Epidermal melanocyte (primary cell): ENCODE measurements at regions not wholly inside any gene's neighbourhood (a gene's known extent, or its start where the extent isn't known, plus 50 kb on each side); places are given as distances from the start of the nearest gene placed in this dataset.

ENCODE experiments used
- DNase-seq: peaks from one replicate; pipeline ENCODE4 v3.0.0; 2011; ENCODE audit warnings: low spot score; ENCODE audit not compliant: insufficient read length

DNA sequence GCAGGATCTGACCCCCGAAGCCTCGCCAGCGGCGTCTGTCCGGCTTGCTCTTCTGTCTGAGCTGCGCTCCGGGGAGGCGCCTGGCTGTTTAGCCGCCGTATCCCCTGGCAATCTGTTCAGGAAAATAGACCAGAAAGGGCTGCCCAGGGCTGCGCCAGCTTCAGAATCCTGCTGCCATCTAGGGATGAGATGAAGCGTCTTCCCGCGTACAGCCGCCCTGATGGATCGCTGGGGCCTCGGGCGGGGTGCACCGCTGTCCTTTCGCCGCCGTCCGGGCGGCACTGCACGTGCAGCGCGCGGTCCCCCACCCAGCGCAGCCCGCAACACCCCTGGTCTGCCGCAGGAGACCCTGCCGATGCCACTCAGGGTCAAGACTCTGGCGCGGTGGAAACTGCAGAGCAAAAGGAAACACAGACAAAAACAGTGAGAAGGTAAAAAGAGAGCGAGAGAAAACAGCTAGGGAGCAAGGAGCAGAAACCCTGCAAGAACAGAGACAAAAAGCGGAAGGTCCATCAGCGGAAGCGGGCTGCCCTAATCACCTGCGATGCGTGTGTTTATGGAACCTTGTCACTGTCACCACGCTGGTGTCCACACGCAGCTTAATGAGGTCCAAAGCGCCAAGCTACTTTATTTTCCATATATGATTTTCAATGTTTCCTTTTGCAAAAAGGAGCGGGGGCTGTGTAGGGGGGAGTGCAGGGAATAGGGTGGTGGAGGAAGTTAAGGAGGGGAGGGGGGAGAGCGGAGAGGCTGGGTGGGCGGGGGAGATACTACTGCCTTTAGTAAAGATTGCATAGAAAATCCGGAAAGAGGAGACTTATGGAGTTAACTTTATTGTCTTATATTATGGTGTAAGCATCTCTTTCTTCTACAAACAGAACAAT is 2113.3 kb upstream of the PIK3C3 start:
- DNase-seq: no peak

- no peak for DNase-seq
These were observed 2114.1 kb upstream of the PIK3C3 start for GRCh38 chr18:39840856-39841481.

DNA sequence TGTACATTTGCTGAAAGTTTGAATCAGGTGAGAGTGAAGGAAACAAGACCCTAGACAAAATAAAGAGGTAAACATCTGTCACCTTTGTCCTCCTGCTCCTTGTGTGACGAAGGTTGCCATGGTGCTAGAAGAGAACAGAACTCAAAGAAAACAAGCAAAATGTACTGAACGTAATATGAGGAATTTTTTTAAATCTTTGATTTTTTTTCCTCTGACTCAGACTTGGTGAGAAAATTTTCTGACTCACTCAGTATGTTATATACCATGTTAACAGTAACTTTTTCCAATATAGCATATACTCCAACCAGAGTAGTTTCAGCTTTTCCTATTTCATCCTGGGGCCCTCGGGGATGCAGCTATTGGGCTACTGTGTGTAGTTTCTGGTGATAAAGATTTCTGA is 2114.6 kb upstream of the PIK3C3 start:
- no peak for DNase-seq

DNA sequence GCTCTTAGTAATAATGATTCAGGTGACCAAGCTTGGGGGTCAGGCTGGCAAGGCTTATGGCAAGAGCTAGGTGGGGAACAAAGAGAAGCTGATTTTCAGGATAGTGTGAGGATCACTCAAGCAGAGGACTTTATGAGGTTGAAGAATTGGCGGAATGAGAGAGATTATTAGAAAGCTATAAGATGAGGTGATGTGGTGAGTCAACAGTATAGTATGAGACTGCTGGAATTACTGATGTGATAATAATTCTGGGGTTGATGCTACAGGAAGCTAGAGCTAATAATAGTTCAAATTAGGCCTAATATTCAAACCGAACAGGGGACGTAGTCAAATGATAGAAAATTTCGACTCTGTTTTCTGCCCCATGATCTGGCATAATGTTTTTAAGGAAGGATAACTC is 2115.3 kb upstream of the PIK3C3 start:
- DNase-seq: no peak

- no peak for DNase-seq
These were observed 2116.2 kb upstream of the PIK3C3 start for GRCh38 chr18:39838831-39839230.

- DNase-seq: no peak
These were observed 2119.6 kb upstream of the PIK3C3 start for GRCh38 chr18:39835303-39836030.

DNA sequence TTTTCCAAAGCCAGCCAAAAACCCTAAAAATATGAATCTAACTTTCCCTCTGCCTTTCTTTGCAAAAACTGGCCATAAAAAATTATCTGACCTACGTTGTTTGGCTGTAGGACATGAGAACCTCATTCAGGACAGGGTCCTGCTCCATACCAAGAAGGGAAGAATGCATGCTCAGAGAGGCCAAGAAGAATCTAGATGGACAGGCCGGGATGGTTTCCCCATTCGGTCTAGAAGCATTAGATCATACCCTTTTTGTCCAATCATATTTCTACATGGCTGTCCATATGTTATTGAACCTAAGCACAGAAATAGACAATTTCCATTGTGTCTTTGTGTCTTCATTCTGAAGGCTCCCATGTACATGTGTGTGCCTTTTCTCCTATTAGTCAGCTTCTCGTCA is 2120.4 kb upstream of the PIK3C3 start:
- no peak for DNase-seq

DNA sequence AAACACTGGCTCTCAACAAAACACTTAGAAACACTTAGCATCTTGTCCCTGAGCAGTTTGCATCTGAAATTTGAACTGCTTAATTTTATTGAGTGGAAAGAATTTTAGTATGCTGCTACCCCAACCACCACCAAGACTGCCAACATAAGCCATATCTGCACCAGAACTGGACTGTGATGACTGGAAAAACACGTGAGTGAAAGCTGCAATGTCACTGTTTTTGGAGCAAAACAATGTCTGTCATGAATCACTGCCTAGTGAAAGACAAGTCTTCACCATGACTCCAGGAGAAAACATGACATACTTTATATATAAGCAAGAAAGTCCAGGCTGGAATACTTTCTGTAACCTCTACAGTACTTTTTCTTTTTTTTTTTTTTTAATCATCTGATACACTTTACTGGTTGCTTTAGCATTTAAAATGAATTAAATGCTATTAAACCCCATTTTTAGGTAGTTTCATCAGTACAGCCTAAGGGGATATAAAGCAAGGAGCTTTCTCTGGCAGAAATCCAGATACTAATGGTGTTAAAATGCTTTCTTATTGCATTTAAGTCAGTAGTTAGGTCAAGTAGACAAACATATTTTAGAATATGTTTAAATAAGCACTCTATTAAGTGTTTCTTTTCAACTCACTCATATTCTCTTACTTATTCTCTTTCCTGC is 2129.4 kb upstream of the PIK3C3 start:
- no peak for DNase-seq

DNA sequence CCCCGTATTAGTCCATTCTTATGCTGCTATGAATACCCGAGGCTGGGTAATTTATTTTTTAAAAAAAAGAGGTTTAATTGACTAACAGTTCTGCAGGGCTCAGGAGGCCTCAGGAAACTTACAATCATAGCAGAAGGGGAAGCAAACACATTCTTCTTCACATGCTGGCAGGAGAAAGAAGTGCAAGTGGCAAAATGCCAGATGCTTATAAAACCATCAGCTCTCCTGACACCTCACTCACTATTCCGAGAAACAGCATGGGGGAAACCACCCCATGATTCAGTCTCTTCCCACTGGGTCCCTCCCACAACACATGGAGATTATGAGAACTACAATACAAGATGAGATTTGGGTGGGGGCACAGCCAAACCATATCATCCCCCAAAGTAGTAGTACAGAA is 2148.5 kb upstream of the PIK3C3 start:
- no peak for DNase-seq

DNA sequence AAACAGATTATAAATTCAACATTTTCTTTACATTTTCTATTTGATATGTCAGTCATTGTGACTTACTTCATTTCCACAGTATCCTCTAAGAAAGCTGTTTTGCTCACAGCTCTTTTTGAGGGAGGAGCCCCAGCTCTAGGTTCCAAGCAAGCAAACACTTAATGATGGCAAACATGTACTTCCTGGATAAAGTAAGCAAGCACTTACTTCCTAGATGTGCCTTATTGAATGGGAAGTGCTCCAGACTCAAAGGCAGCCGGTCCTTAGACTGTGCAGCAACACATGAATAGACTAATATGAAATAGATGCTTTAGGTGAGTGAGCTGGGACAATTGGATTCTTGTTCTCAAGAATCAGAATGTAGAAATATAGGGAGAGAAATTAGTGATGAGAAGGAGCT is 2149.8 kb upstream of the PIK3C3 start:
- DNase-seq: no peak

- DNase-seq: no peak
These were observed 2152.3 kb upstream of the PIK3C3 start for GRCh38 chr18:39802648-39803229.

GRCh38 chr18:39801848-39802247 is 2153.2 kb upstream of the PIK3C3 start:
- DNase-seq: no peak

DNA sequence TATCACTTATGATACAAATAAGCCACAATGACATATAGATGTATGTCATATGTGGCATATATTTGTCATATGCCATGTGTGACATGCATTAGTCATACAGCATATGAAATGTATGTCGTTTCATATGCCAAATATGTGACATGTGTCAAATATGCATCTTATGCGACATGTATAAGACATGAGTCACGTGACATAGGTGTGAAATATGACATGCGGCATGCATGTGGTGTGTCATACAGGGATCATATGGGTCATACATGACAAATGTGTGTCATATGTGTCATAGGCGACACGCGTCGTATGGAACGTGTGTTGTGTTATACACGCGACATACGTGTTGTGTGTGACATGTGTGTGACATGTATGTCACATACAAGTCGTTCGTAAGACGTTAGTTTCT is 2154.0 kb upstream of the PIK3C3 start:
- no peak for DNase-seq

GRCh38 chr18:39799006-39799405 is 2156.0 kb upstream of the PIK3C3 start:
- DNase-seq: no peak

DNA sequence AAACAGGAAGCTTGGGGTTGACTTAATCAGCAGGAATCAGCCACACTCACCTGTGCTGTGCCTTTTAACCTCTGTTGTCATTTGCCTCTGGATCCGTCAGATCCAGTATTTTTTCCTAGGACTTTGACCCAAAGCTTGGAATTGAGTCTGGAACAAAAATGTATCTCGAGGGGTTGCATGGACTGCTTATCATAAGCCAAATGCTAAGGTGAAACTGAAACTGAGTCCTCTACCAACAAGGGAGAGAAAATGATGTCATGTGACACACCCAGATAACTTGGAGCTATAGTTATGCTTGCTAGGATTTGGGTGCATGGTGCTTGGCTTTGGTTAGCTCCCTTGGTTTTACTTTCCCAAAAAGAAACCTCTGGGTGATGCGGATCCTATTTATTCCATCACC is 2158.6 kb upstream of the PIK3C3 start:
- DNase-seq: no peak

DNA sequence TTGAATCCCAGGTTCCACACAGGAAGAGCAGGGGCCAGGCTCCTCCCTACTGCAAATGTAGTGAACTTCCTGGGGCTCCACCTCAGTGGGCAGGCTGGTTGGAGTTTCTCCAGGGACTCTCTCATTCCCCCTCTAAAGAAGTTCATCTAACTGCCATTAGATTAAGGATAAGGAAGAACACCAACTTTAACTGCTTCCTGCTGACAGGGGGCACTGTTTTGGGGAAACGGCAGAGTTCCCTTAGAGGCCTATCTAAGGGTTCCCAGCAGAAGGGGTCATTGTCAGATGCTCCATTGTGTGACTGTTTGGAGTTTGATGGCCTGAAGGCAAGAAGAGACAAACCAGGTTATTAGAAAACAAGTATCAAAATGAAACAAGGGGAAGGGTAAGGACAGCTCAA is 2159.7 kb upstream of the PIK3C3 start:
- DNase-seq: no peak

- no peak for DNase-seq
These were observed 2161.4 kb upstream of the PIK3C3 start for GRCh38 chr18:39793609-39794008.

DNA sequence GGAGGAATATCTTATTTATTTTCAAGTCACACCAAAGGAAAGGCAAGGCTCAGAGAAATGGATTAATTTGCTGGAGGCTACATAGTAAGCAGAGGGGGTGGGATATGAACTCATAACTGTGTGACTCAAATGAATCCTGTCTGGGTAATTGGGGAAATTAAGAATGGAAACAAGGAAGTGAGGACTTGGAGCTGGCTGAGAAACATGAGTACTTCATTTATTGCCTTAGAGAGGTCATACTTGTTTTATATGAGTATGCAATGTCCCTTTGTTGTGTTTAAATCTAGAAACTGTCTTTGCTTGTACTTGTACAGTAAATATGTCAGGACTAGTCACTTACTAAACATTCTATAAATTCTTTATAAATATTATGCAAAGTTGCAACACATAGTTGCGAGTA is 2166.7 kb upstream of the PIK3C3 start:
- DNase-seq: no peak

DNA sequence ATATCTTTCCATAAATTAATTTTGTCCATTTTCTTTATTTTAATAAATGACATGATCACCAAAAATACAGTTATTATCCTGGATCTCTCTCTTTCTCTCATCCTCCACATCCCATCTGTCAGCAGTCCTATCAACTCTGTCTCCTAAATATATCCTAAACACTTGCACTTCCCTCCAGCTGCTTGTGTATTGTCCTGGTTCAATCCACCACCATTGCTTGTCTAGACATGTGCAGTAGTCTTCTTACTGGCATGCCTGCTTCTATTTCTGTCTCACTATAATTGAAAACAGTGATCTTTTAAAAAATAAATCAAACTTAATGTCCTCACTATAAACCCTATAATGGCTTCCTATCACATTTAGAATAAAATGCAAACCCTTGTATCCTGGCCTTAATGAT is 2168.6 kb upstream of the PIK3C3 start:
- DNase-seq: no peak

DNA sequence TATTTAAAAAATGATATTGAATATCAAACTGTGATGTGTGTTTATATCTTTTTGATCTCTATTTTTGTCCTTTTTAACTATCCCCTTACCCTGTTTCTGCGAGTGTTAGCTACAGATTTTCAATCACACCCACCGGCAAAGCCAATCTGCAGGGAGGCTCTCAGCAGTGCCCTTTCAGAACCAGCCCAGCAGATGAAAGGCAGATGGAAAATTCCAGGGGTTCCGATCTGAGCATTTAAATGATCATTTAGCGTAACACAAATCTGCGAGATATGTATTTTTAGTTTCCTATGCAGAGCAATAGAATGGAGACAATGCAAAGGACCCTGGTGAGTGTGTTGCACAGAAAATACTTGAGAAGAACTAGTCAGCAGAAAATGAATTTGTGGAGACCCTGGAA is 2170.5 kb upstream of the PIK3C3 start:
- DNase-seq: no peak

GRCh38 chr18:39781565-39781964 is 2173.5 kb upstream of the PIK3C3 start:
- DNase-seq: no peak
